Vagina (tissue), 2 donors: ENCODE measurements at regions not wholly inside any gene's neighbourhood (a gene's known extent, or its start where the extent isn't known, plus 50 kb on each side); places are given as distances from the start of the nearest gene placed in this dataset.

Experiments
- POLR2A ChIP-seq, 2 donors: fragments of 450-650 bp; IDR thresholded peaks; one replicate each; pipeline ENCODE4 v1.6.1; 2017; ENCODE audit warnings: antibody characterized with exemption in 2 of 2, mild to moderate bottlenecking in 2 of 2, moderate library complexity in 2 of 2
- TF ChIP-seq, protein P1 (sequence below), 3 experiments: fragments of 450-650 bp in 2 of 3; fragments of 200-600 bp in 1 of 3; sonication (generic) in 1 of 3; IDR thresholded peaks; one replicate each; pipeline ENCODE4 v1.5.1; 2017 to 2019; ENCODE audit warnings: antibody characterized with exemption in 3 of 3, mild to moderate bottlenecking in 2 of 3, moderate library complexity in 2 of 3

DNA sequence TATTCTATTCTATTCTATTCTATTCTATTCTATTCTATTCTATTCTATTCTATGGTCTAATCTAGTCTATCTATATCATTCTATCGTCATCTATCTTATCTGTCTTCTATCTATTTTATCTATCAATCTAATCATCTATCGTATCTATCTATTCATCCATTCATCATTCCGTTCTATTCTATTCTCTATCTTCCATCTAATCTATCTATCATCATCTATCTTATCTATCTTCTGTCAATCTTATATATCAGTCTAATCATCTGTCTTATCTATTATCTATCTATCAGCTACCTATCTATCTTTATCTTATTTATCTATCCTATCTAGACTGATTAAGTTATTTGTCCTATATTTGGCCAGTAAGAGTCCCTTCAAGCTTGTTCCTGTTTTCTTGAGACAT is 831.5 kb upstream of the TMEM132C start:
- no peak for TF ChIP-seq POLR2A (IDR thresholded peaks at IDR 0.05)
- TF ChIP-seq, protein P1, sequence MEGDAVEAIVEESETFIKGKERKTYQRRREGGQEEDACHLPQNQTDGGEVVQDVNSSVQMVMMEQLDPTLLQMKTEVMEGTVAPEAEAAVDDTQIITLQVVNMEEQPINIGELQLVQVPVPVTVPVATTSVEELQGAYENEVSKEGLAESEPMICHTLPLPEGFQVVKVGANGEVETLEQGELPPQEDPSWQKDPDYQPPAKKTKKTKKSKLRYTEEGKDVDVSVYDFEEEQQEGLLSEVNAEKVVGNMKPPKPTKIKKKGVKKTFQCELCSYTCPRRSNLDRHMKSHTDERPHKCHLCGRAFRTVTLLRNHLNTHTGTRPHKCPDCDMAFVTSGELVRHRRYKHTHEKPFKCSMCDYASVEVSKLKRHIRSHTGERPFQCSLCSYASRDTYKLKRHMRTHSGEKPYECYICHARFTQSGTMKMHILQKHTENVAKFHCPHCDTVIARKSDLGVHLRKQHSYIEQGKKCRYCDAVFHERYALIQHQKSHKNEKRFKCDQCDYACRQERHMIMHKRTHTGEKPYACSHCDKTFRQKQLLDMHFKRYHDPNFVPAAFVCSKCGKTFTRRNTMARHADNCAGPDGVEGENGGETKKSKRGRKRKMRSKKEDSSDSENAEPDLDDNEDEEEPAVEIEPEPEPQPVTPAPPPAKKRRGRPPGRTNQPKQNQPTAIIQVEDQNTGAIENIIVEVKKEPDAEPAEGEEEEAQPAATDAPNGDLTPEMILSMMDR (IDR thresholded peaks at IDR 0.05) = no peak
